ENCODE measurements at regions not wholly inside any gene's neighbourhood (a gene's known extent, or its start where the extent isn't known, plus 50 kb on each side); places are given as distances from the start of the nearest gene placed in this dataset.

- intact Hi-C loops (cut with DNase I) = no loop called here
- no peak for ATAC-seq
Observed at GRCh38 chr3:31027191-31027761, 132.8 kb upstream of the GADL1 start.

GRCh38 chr3:31027914-31028313 is 133.5 kb upstream of the GADL1 start:
- Histone ChIP-seq H3K9me3 (no peaks in the 10 kb centered on the region), H3K36me3 (no peaks in the 10 kb centered on the region), H3K27ac (no peak overlapping the region), H3K27me3 (no peaks in the 10 kb centered on the region), H3K4me1 (no peaks in the 10 kb centered on the region), H3K4me3 (no peak overlapping the region)
- DNase-seq (no peak), ATAC-seq (no peak)
- no peak for TF ChIP-seq CTCF (IDR thresholded peaks at IDR 0.05)
- intact Hi-C loops (cut with DNase I) = no loop called here

More at GRCh38 chr3:31027191-31027761, 132.8 kb upstream of the GADL1 start:
- no peak for TF ChIP-seq CTCF (IDR thresholded peaks at IDR 0.05)
- H3K4me3 ChIP-seq = no peak overlapping the region
- no peaks in the 10 kb centered on the region for H3K4me1 ChIP-seq
- no peaks in the 10 kb centered on the region for H3K36me3 ChIP-seq
- H3K27ac ChIP-seq = no peak overlapping the region
- no peak for DNase-seq
- no peaks in the 10 kb centered on the region for H3K9me3 ChIP-seq
- no peaks in the 10 kb centered on the region for H3K27me3 ChIP-seq

GRCh38 chr3:31028766-31029165 is 134.3 kb upstream of the GADL1 start:
- no peaks in the 10 kb centered on the region for H3K4me1 ChIP-seq
- no peaks in the 10 kb centered on the region for H3K9me3 ChIP-seq
- no peak for TF ChIP-seq CTCF (IDR thresholded peaks at IDR 0.05)
- intact Hi-C loops (cut with DNase I) = no loop called here
- H3K27me3 ChIP-seq = no peaks in the 10 kb centered on the region
- ATAC-seq = no peak
- H3K36me3 ChIP-seq = no peaks in the 10 kb centered on the region
- no peak for DNase-seq
- H3K4me3 ChIP-seq = no peak overlapping the region
- no peak overlapping the region for H3K27ac ChIP-seq

GRCh38 chr3:31029706-31030105 is 135.2 kb upstream of the GADL1 start:
- no peak for TF ChIP-seq CTCF (IDR thresholded peaks at IDR 0.05)
- DNase-seq (no peak), ATAC-seq (no peak)
- Histone ChIP-seq H3K4me1 (no peaks in the 10 kb centered on the region), H3K27me3 (no peaks in the 10 kb centered on the region), H3K4me3 (no peak overlapping the region), H3K9me3 (no peaks in the 10 kb centered on the region), H3K27ac (no peak overlapping the region), H3K36me3 (no peaks in the 10 kb centered on the region)
- intact Hi-C loops (cut with DNase I) = no loop called here

DNA sequence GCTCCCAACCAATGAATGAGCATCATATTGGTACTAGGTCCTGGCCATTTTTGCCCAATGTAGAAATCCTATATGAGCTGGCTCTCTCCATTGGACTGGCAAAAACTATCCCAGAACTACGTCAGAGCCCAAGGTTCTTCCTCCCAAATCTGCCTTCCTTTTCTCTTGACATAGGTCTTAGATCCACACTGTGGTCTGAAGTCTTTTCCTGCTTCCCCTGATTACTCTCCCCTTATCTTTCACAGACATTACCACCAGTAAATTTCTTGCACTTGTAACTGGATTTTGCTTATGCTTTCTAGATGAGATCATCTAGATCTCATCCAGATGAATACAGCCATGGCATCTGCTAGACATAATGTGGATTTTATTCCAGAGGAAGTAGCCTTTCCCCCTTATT is 141.2 kb upstream of the GADL1 start:
- TF ChIP-seq CTCF (IDR thresholded peaks at IDR 0.05) = no peak
- ATAC-seq = no peak
- Histone ChIP-seq H3K27me3 (no peaks in the 10 kb centered on the region), H3K4me1 (no peaks in the 10 kb centered on the region), H3K36me3 (no peaks in the 10 kb centered on the region), H3K9me3 (no peaks in the 10 kb centered on the region), H3K27ac (no peak overlapping the region), H3K4me3 (no peak overlapping the region)
- intact Hi-C loops (cut with DNase I) = no loop called here
- DNase-seq = no peak
